NOMO-1 (cell line): ENCODE measurements at regions not wholly inside any gene's neighbourhood (a gene's known extent, or its start where the extent isn't known, plus 50 kb on each side); places are given as distances from the start of the nearest gene placed in this dataset.
"Not testable (repeated sequence)": the region's sequence is repeated elsewhere in the genome, so short reads cannot be mapped to it uniquely, and the experiment has no call there.

Source experiments
- DNase-seq, 2 experiments: peaks; one replicate each; lab custom pipeline; 2025; ENCODE audit not compliant: unreplicated experiment in 2 of 2; lab: John Stamatoyannopoulos, UW

GRCh38 chr18:40249390-40250080 is 1705.5 kb upstream of the PIK3C3 start:
- DNase-seq: no peak

- not testable (repeated sequence) for DNase-seq
Measured at GRCh38 chr18:40245612-40246011, 1709.4 kb upstream of the PIK3C3 start.

- DNase-seq: no peak
Measured at GRCh38 chr18:40243607-40244006, 1711.4 kb upstream of the PIK3C3 start.

- DNase-seq: no peak
Measured at GRCh38 chr18:40235836-40236235, 1719.2 kb upstream of the PIK3C3 start.

- DNase-seq: no peak
Measured at GRCh38 chr18:40235323-40235722, 1719.7 kb upstream of the PIK3C3 start.

GRCh38 chr18:40233931-40234616 is 1721.0 kb upstream of the PIK3C3 start:
- DNase-seq: no peak

DNA sequence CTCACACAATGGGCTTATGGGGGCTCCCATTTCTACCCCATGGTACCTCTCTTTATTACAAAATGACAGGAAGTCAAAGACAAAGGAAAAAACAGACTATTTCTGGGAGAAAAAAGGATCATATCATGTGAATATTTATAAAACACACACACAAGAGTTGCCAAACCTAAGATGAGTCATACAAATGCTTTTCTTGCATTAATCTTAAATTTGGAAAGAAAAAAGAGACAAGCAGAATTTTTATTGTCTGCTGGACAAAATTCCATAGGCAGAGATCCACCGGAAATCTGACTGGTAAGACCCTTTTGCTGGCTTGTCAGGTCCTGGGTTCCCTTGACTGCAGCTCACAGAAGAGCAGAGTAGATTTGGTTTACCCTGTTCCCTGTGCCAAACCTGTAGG is 1732.3 kb upstream of the PIK3C3 start:
- no peak for DNase-seq

DNA sequence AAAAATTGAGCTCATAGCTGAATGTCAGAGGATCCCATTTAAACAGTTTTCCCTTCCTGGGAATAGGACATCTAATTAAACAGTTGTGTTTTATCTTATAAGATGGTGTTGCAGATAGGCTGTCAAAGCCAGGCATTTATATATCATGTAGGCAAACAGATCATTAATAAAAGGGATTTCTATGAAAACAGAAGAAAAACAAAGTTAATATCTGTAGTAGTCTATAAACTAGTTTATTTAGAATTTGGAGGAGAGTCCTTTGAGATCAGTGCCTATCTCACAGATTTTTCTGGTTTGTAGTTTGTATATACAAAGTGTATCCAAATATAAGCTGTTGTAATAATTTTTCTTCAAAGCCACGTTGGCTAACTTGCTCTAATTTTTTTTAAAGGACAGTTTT is 1738.2 kb upstream of the PIK3C3 start:
- DNase-seq: no peak

GRCh38 chr18:40215979-40216378 is 1739.1 kb upstream of the PIK3C3 start:
- DNase-seq: no peak

GRCh38 chr18:40210696-40211095 is 1744.3 kb upstream of the PIK3C3 start:
- no peak for DNase-seq

- no peak for DNase-seq
Measured at GRCh38 chr18:40208958-40209357, 1746.1 kb upstream of the PIK3C3 start.

GRCh38 chr18:40197711-40198110 is 1757.3 kb upstream of the PIK3C3 start:
- no peak for DNase-seq

DNA sequence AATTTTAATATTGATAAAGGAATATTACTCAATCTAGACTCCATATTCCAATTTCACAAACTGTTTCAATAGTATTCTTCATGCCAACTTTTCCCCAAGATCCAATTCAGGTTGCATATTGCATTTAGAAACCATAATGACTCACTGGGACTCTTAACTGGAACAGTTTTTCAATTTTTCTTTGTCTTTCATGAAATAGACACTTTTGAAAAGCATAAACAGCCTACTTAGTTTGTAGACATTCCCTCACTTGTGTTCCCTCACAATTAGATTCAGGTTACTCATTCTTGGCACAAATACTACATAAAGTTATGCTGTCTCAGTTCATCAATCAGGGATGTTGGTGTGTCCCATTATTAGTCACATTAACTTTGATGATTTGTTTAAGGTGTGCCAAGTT is 1768.4 kb upstream of the PIK3C3 start:
- DNase-seq: no peak

- DNase-seq: no peak
Measured at GRCh38 chr18:40179729-40180461, 1775.1 kb upstream of the PIK3C3 start.

DNA sequence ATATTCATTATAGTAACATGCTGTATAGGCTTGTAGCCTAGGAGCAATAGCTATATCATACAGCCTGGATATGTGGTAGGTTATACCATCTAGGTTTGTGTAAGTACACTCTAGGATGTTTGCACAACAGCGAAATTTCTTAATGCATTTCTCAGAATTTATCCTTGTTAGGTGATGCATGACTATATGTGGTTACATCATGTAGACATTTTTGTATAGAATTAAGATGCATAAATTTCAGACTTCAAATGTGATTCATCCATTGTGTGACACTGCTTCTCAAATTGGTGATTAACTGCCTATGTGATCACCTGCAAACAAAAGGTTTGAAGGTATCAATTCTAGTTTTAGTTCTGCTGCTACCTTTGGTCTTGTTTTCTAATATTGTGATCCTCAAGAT is 1787.0 kb upstream of the PIK3C3 start:
- DNase-seq: no peak

- no peak for DNase-seq
Measured at GRCh38 chr18:40163254-40163653, 1791.8 kb upstream of the PIK3C3 start.

GRCh38 chr18:40160361-40160760 is 1794.7 kb upstream of the PIK3C3 start:
- no peak for DNase-seq

DNA sequence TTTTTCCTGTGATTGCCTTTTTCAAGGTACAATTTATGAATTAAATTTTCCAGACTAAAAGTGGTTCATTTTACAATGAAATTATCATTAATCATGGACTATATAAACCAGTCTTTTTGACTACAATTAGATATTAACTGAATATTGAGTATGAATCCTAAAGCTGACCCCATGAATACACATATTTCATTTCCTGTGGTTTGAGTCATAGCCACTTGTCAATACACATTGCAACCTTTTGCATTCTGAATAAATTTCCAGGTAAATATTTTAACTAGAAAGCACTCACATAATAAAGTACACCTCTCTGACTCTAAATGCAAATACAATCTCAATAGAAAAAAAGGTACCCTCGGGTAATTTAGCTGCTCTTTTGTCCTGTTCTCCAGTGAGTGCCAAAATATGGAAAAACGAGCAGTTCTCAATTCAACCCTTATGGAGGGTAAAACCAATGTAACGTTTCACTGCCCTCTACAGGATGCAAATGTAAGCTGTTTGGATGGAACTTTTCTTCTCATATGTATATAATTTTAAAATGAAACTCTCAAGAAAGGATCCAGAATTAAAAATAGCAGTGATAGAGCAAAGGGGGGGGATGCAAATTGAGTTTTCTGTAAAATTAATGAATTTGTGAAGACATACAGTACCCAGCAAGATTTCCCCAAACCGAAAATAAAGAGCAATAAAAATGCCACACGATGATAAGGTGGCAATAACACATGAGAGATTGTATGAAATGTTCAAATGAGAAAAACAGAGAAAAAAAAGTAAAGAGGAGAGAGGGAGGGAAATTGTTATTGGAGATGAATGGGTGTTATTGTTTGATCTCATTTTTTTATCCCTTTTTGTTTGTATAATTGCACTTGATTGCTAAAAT is 1795.7 kb upstream of the PIK3C3 start:
- DNase-seq: no peak

GRCh38 chr18:40157120-40157519 is 1797.9 kb upstream of the PIK3C3 start:
- DNase-seq: no peak

GRCh38 chr18:40152859-40153258 is 1802.2 kb upstream of the PIK3C3 start:
- DNase-seq: no peak

GRCh38 chr18:40148960-40149359 is 1806.1 kb upstream of the PIK3C3 start:
- DNase-seq: no peak
